ENCODE measurements at regions not wholly inside any gene's neighbourhood (a gene's known extent, or its start where the extent isn't known, plus 50 kb on each side); places are given as distances from the start of the nearest gene placed in this dataset.

DNA sequence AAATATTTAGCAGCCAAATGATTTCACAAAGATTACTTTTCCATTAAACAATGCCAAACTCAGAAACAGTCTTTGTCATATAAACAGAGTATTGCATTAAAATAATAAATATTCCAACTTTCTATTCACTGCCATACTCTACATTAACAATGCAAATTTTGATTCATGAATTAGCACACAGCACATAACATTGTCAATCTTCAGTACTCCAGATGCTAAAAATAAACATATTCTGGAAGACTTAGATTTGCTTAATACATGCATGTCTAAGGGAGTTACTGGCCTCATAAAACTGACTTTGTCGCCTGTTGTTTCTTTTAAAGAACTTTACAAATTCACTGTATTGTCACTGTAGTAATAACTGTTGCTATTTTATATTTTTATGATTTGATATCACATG is 131.6 kb downstream of the TMEM144 start:
- TF ChIP-seq CTCF (optimal IDR thresholded peaks at IDR 0.05 in 1 of 3, IDR thresholded peaks at IDR 0.05 in 1 of 3, conservative IDR thresholded peaks at IDR 0.05 in 1 of 3; ENCODE audit: extremely low read depth in 1 of 3, insufficient read depth in 2 of 3, low read length in 3 of 3) = no peak
- TF ChIP-seq EZH2 (IDR thresholded peaks at IDR 0.05; ENCODE audit: low read length) = no peak
